Activated T-cell treated with anti-CD3 and anti-CD28 coated beads for 1 hour (primary cell): ENCODE measurements at regions not wholly inside any gene's neighbourhood (a gene's known extent, or its start where the extent isn't known, plus 50 kb on each side); places are given as distances from the start of the nearest gene placed in this dataset.

ENCODE experiments used
- DNase-seq: peaks from one replicate; pipeline ENCODE4 v3.0.0-alpha.2; 2020; ENCODE audit warnings: low read depth

- no peak for DNase-seq
These were observed 601.1 kb upstream of the PIK3C3 start for GRCh38 chr18:41353777-41354528.

- no peak for DNase-seq
These were observed 603.6 kb upstream of the PIK3C3 start for GRCh38 chr18:41351430-41351829.

- no peak for DNase-seq
These were observed 608.0 kb upstream of the PIK3C3 start for GRCh38 chr18:41347057-41347456.

GRCh38 chr18:41343808-41344207 lies 611.2 kb upstream of the PIK3C3 start:
- no peak for DNase-seq

- DNase-seq: no peak
These were observed 616.7 kb upstream of the PIK3C3 start for GRCh38 chr18:41338341-41338740.

GRCh38 chr18:41331661-41332060 lies 623.4 kb upstream of the PIK3C3 start:
- DNase-seq: no peak

- no peak for DNase-seq
These were observed 628.7 kb upstream of the PIK3C3 start for GRCh38 chr18:41326311-41326710.

- no peak for DNase-seq
These were observed 630.1 kb upstream of the PIK3C3 start for GRCh38 chr18:41324934-41325333.

- no peak for DNase-seq
These were observed 630.8 kb upstream of the PIK3C3 start for GRCh38 chr18:41324020-41324791.

GRCh38 chr18:41323044-41323443 lies 632.0 kb upstream of the PIK3C3 start:
- DNase-seq: no peak

- no peak for DNase-seq
These were observed 634.9 kb upstream of the PIK3C3 start for GRCh38 chr18:41320100-41320499.

- DNase-seq: no peak
These were observed 639.9 kb upstream of the PIK3C3 start for GRCh38 chr18:41315134-41315533.

GRCh38 chr18:41311571-41312547 lies 643.2 kb upstream of the PIK3C3 start:
- DNase-seq: no peak

- DNase-seq: no peak
These were observed 657.3 kb upstream of the PIK3C3 start for GRCh38 chr18:41297740-41298139.

- no peak for DNase-seq
These were observed 685.7 kb upstream of the PIK3C3 start for GRCh38 chr18:41269294-41269693.

- DNase-seq: no peak
These were observed 686.8 kb upstream of the PIK3C3 start for GRCh38 chr18:41268271-41268670.

GRCh38 chr18:41266616-41267015 lies 688.4 kb upstream of the PIK3C3 start:
- no peak for DNase-seq

- no peak for DNase-seq
These were observed 688.8 kb upstream of the PIK3C3 start for GRCh38 chr18:41266204-41266603.

GRCh38 chr18:41265047-41265446 lies 690.0 kb upstream of the PIK3C3 start:
- no peak for DNase-seq

GRCh38 chr18:41263956-41264355 lies 691.1 kb upstream of the PIK3C3 start:
- DNase-seq: no peak

- no peak for DNase-seq
These were observed 692.3 kb upstream of the PIK3C3 start for GRCh38 chr18:41262688-41263087.

GRCh38 chr18:41244591-41245037 lies 710.4 kb upstream of the PIK3C3 start:
- DNase-seq: no peak
